H1 (cell line): ENCODE measurements at regions not wholly inside any gene's neighbourhood (a gene's known extent, or its start where the extent isn't known, plus 50 kb on each side); places are given as distances from the start of the nearest gene placed in this dataset.

Experiments
- CTCF ChIA-PET: fragments of 300-600 bp; sonication (Branson Sonifier 250); formaldehyde crosslinking; loops from one replicate; lab custom pipeline; 2021; ENCODE audit not compliant: partially characterized antibody; lab: Charles Lee
- POLR2A ChIA-PET: fragments of 300-600 bp; sonication (Branson Sonifier 250); formaldehyde crosslinking; loops from one replicate; lab custom pipeline; 2021; ENCODE audit warnings: inconsistent platforms; ENCODE audit not compliant: partially characterized antibody; lab: Charles Lee
- DNase-seq, 2 experiments: peaks; one replicate each; pipeline versions ENCODE4 v3.0.0 to v3.0.0-alpha.2; 2010 to 2022; ENCODE audit warnings: low spot score in 2 of 2, low read depth in 1 of 2, mixed read lengths in 1 of 2
- FAIRE-seq: peaks from 2 replicates; lab custom pipeline; 2011; peaks lifted over from hg19 to GRCh38; lab: Jason Lieb, UNC
- H2AFZ ChIP-seq: 2 replicates; pipeline ENCODE4 v1.8.1; 2012; ENCODE audit warnings: low read length, inconsistent platforms
- H2AK5ac ChIP-seq: 2 replicates; pipeline ENCODE4 v1.6.1; 2013; ENCODE audit warnings: low read depth, low read length
- H2BK120ac ChIP-seq: replicated peaks from 2 replicates; pipeline ENCODE3; 2013; ENCODE audit warnings: low read depth, low read length, inconsistent platforms
- H2BK12ac ChIP-seq: 2 replicates; pipeline ENCODE4 v1.6.1; 2013; ENCODE audit warnings: low read depth, low read length
- H2BK15ac ChIP-seq: 2 replicates; pipeline ENCODE4 v1.6.1; 2013; ENCODE audit warnings: low read length
- H2BK20ac ChIP-seq: 2 replicates; pipeline ENCODE4 v1.6.1; 2013; ENCODE audit warnings: low read length
- H2BK5ac ChIP-seq: 2 replicates; pipeline ENCODE4 v1.6.1; 2013; ENCODE audit warnings: low read depth, low read length
- H3K14ac ChIP-seq: 2 replicates; pipeline ENCODE4 v1.6.1; 2013; ENCODE audit warnings: inconsistent platforms; ENCODE audit not compliant: insufficient read length
- H3K18ac ChIP-seq: 2 replicates; pipeline ENCODE4 v1.6.1; 2013; ENCODE audit warnings: low read length; ENCODE audit errors: extremely low read depth
- H3K23ac ChIP-seq: 2 replicates; pipeline ENCODE4 v1.6.1; 2013; ENCODE audit warnings: inconsistent platforms; ENCODE audit not compliant: insufficient read length
- H3K23me2 ChIP-seq: 2 replicates; pipeline ENCODE4 v1.6.1; 2013; ENCODE audit warnings: low read depth, low read length
- H3K27ac ChIP-seq: 2 replicates; pipeline ENCODE4 v1.6.1; 2011; ENCODE audit warnings: low read depth, low read length, inconsistent platforms
- H3K27me3 ChIP-seq, 4 experiments: replicated peaks in 1 of 4; 1 replicate in 1 of 4; 2 replicates in 3 of 4; pipeline versions ENCODE4 v1.6.1 to v1.8.1; 2011 to 2013; ENCODE audit warnings: low read length in 3 of 4, mild to moderate bottlenecking in 3 of 4, inconsistent platforms in 2 of 4, mixed read lengths in 2 of 4, moderate library complexity in 1 of 4; ENCODE audit not compliant: control insufficient read depth in 3 of 4, insufficient read depth in 3 of 4; ENCODE audit errors: extremely low read depth in 1 of 4
- H3K36me3 ChIP-seq, 4 experiments: 2 replicates each; pipeline versions ENCODE4 v1.6.1 to v1.8.1; 2011 to 2013; ENCODE audit warnings: mild to moderate bottlenecking in 4 of 4, low read length in 3 of 4, moderate library complexity in 2 of 4, control low read depth in 1 of 4, inconsistent platforms in 1 of 4; ENCODE audit not compliant: insufficient read depth in 4 of 4, control insufficient read depth in 2 of 4
- H3K4ac ChIP-seq: replicated peaks from 2 replicates; pipeline ENCODE3; 2013; ENCODE audit warnings: low read length, low read depth, mixed read lengths, inconsistent platforms; ENCODE audit not compliant: insufficient read length
- H3K4me1 ChIP-seq, 4 experiments: replicated peaks in 1 of 4; 1 replicate in 1 of 4; 2 replicates in 3 of 4; pipeline versions ENCODE4 v1.6.1 to v1.8.1; 2011 to 2013; ENCODE audit warnings: low read length in 3 of 4, inconsistent platforms in 2 of 4, mixed read lengths in 1 of 4; ENCODE audit not compliant: insufficient read depth in 4 of 4, control insufficient read depth in 3 of 4
- H3K4me2 ChIP-seq, 2 experiments: 2 replicates each; pipeline versions ENCODE4 v1.6.1 to v1.8.1; 2011 to 2013; ENCODE audit warnings: low read depth in 2 of 2, low read length in 2 of 2, control low read depth in 1 of 2, inconsistent platforms in 1 of 2, mild to moderate bottlenecking in 1 of 2; ENCODE audit not compliant: insufficient read depth in 1 of 2
- H3K4me3 ChIP-seq, 4 experiments: fragments of 200-600, 300-600 bp in 1 of 4; sonication (generic), shearing (Covaris generic), sonication (Bioruptor Twin) in 1 of 4; 2 replicates each; pipeline versions ENCODE4 v1.5.1 to v1.8.1; 2011 to 2016; ENCODE audit warnings: low read length in 4 of 4, low read depth in 3 of 4, control low read depth in 2 of 4, inconsistent platforms in 2 of 4, mild to moderate bottlenecking in 2 of 4, mixed read lengths in 1 of 4, moderate library complexity in 1 of 4; ENCODE audit not compliant: insufficient read depth in 2 of 4; ENCODE audit errors: extremely low read depth in 1 of 4
- H3K56ac ChIP-seq: replicated peaks from 2 replicates; pipeline ENCODE3; 2013; ENCODE audit warnings: low read depth, mild to moderate bottlenecking, mixed read lengths, low read length, inconsistent platforms; ENCODE audit not compliant: insufficient read length
- H3K79me1 ChIP-seq: 2 replicates; pipeline ENCODE4 v1.6.1; 2013; ENCODE audit warnings: low read depth, low read length, control low read depth
- H3K79me2 ChIP-seq, 2 experiments: 2 replicates each; pipeline versions ENCODE4 v1.6.1 to v1.8.1; 2012 to 2013; ENCODE audit warnings: low read length in 2 of 2, mild to moderate bottlenecking in 2 of 2, inconsistent platforms in 1 of 2; ENCODE audit not compliant: insufficient read depth in 2 of 2, control insufficient read depth in 1 of 2
- H3K9ac ChIP-seq, 4 experiments: replicated peaks in 1 of 4; 1 replicate in 1 of 4; 2 replicates in 3 of 4; pipeline versions ENCODE4 v1.6.1 to v1.8.1; 2011 to 2013; ENCODE audit warnings: low read depth in 3 of 4, low read length in 3 of 4, control low read depth in 2 of 4, mild to moderate bottlenecking in 2 of 4, moderate library complexity in 2 of 4, inconsistent platforms in 1 of 4; ENCODE audit errors: extremely low read depth in 1 of 4
- H3K9me3 ChIP-seq, 2 experiments: 2 replicates each; pipeline versions ENCODE4 v1.6.1 to v1.8.1; 2012 to 2013; ENCODE audit warnings: mild to moderate bottlenecking in 2 of 2, moderate library complexity in 2 of 2, control low read depth in 1 of 2, inconsistent platforms in 1 of 2, low read depth in 1 of 2, low read length in 1 of 2, mixed read lengths in 1 of 2; ENCODE audit not compliant: insufficient read depth in 2 of 2
- H4K20me1 ChIP-seq, 2 experiments: replicated peaks in 1 of 2; 2 replicates each; pipeline versions ENCODE3 to v1.8.1; 2011 to 2013; ENCODE audit warnings: inconsistent platforms in 2 of 2, low read length in 2 of 2, mild to moderate bottlenecking in 1 of 2; ENCODE audit not compliant: insufficient read depth in 2 of 2, control insufficient read depth in 1 of 2
- H4K5ac ChIP-seq: 2 replicates; pipeline ENCODE4 v1.6.1; 2013; ENCODE audit warnings: low read length, low read depth, mixed read lengths, inconsistent platforms; ENCODE audit not compliant: insufficient read length
- H4K8ac ChIP-seq: 2 replicates; pipeline ENCODE4 v1.8.0; 2013; ENCODE audit warnings: mild to moderate bottlenecking, moderate library complexity, low read length, inconsistent platforms; ENCODE audit not compliant: insufficient read depth; ENCODE audit errors: extremely low read depth
- H4K91ac ChIP-seq: replicated peaks from 2 replicates; pipeline ENCODE3; 2013; ENCODE audit warnings: low read length, mixed read lengths, inconsistent platforms; ENCODE audit not compliant: insufficient read length
- CTBP2 ChIP-seq: IDR thresholded peaks from 2 replicates; pipeline ENCODE4 v1.7.0; 2011; ENCODE audit warnings: borderline replicate concordance, mild to moderate bottlenecking, moderate library complexity, mixed read lengths, low read length; ENCODE audit not compliant: insufficient read depth, insufficient read length
- E2F6 ChIP-seq: IDR thresholded peaks from 2 replicates; pipeline ENCODE4 v1.6.1; 2012; ENCODE audit warnings: inconsistent platforms
- GABPA ChIP-seq: IDR thresholded peaks from 2 replicates; pipeline ENCODE4 v1.6.1; 2011; ENCODE audit warnings: mild to moderate bottlenecking, low read length, moderate library complexity, borderline replicate concordance; ENCODE audit not compliant: insufficient read depth
- JUN ChIP-seq: IDR thresholded peaks from 2 replicates; pipeline ENCODE4 v1.6.1; 2011; ENCODE audit warnings: low read depth, mild to moderate bottlenecking, improper control_type of control experiment, low read length
- KDM1A ChIP-seq: fragments of 200-600, 300-600 bp; sonication (generic); IDR thresholded peaks from 2 replicates; pipeline ENCODE4 v1.7.1; 2016; ENCODE audit warnings: mild to moderate bottlenecking, low read length, borderline replicate concordance
- POLR2A ChIP-seq, 2 experiments: IDR thresholded peaks; 1 replicate in 1 of 2; 2 replicates in 1 of 2; pipeline ENCODE4 v1.6.1; 2011; ENCODE audit warnings: low read depth in 2 of 2, low read length in 2 of 2, mild to moderate bottlenecking in 2 of 2; ENCODE audit errors: control extremely low read depth in 1 of 2
- RAD21 ChIP-seq, 2 experiments: IDR thresholded peaks in 1 of 2; conservative IDR thresholded peaks in 1 of 2; 2 replicates each; pipeline ENCODE4 v1.6.1; 2011; ENCODE audit warnings: low read depth in 2 of 2, low read length in 2 of 2, improper control_type of control experiment in 1 of 2, inconsistent platforms in 1 of 2, mild to moderate bottlenecking in 1 of 2, moderate library complexity in 1 of 2
- RBBP5 ChIP-seq: IDR thresholded peaks from 2 replicates; pipeline ENCODE4 v1.7.1; 2012; ENCODE audit warnings: low read depth, mild to moderate bottlenecking, inconsistent platforms, low read length, moderate library complexity, borderline replicate concordance
- RFX5 ChIP-seq: IDR thresholded peaks from 2 replicates; pipeline ENCODE4 v1.6.1; 2011; ENCODE audit warnings: low read depth, low read length, improper control_type of control experiment, borderline replicate concordance
- RXRA ChIP-seq: IDR thresholded peaks from 2 replicates; pipeline ENCODE4 v1.6.1; 2011; ENCODE audit warnings: low read depth, mild to moderate bottlenecking, low read length, moderate library complexity; ENCODE audit not compliant: insufficient read depth
- SIN3A ChIP-seq, 2 experiments: IDR thresholded peaks in 1 of 2; conservative IDR thresholded peaks in 1 of 2; 2 replicates each; pipeline ENCODE4 v1.6.1; 2011 to 2012; ENCODE audit warnings: low read length in 2 of 2, improper control_type of control experiment in 1 of 2, low read depth in 1 of 2, mild to moderate bottlenecking in 1 of 2
- SUZ12 ChIP-seq: fragments of 200-600 bp; sonication (generic); IDR thresholded peaks from 2 replicates; pipeline ENCODE4 v1.6.1; 2012; ENCODE audit warnings: mild to moderate bottlenecking, inconsistent platforms, low read length, moderate library complexity, mixed read lengths
- YY1 ChIP-seq: IDR thresholded peaks from 2 replicates; pipeline ENCODE4 v1.6.1; 2011; ENCODE audit warnings: low read depth, mild to moderate bottlenecking, low read length
- WGBS, 2 experiments: shearing (Covaris generic) in 1 of 2; methylation state at CpG; one replicate each; pipeline versions ENCODE4 v1.1.6 to v1.1.7; 2013 to 2015; ENCODE audit warnings: low lambda C conversion rate in 2 of 2, mixed read lengths in 2 of 2, inconsistent platforms in 1 of 2, low coverage in 1 of 2, missing lambda C conversion rate in 1 of 2; ENCODE audit not compliant: insufficient replicate concordance in 2 of 2, insufficient coverage in 1 of 2, insufficient read length in 1 of 2; ENCODE audit errors: extremely low coverage in 1 of 2, missing lambda C conversion rate in 1 of 2; 5-methylcytosine and 5-hydroxymethylcytosine counted together
- TF ChIP-seq, protein P1 (sequence below): IDR thresholded peaks from 2 replicates; pipeline ENCODE4 v1.6.1; 2012; ENCODE audit warnings: inconsistent platforms

GRCh38 chr12:58596381-58596780, 323.9 kb downstream of the LRIG3 start:
- Histone ChIP-seq H3K79me2 (no peaks in the 10 kb centered on the region), H4K8ac (no peak overlapping the region), H4K5ac (no peak overlapping the region), H3K23ac (no peak overlapping the region), H3K4me2 (no peak overlapping the region), H2BK20ac (no peak overlapping the region), H3K23me2 (no peaks in the 10 kb centered on the region), H3K4ac (no peak overlapping the region), H3K56ac (no peak overlapping the region), H3K4me3 (no peak overlapping the region), H2AFZ (no peak overlapping the region), H3K36me3 (no peaks in the 10 kb centered on the region), H3K14ac (no peak overlapping the region), H3K79me1 (no peaks in the 10 kb centered on the region), H2BK15ac (no peak overlapping the region), H2BK120ac (no peak overlapping the region), H3K9me3 (no peaks in the 10 kb centered on the region), H3K27ac (no peak overlapping the region), H2BK5ac (no peak overlapping the region), H4K91ac (no peak overlapping the region), H3K18ac (no peak overlapping the region), H2BK12ac (no peak overlapping the region), H2AK5ac (no peak overlapping the region), H3K4me1 (no peaks in the 10 kb centered on the region), H3K9ac (no peak overlapping the region), H3K27me3 (no peaks in the 10 kb centered on the region), H4K20me1 (no peaks in the 10 kb centered on the region)
- POLR2A ChIA-PET: no interaction called here
- FAIRE-seq (no peak), DNase-seq (no peak)
- whole genome bisulfite sequencing, 2 experiments: 76% methylated on average over 5 of the region's 5 CpGs; no CpG with 5 or more reads in 1 of the 2 experiments
- CTCF ChIA-PET: no interaction called here
- no peak for TF ChIP-seq SIN3A (conservative IDR thresholded peaks at IDR 0.05 in 1 of 2, IDR thresholded peaks at IDR 0.05 in 1 of 2; ENCODE audit: low read depth in 1 of 2, low read length in 2 of 2)
- no peak for TF ChIP-seq GABPA
- no peak for TF ChIP-seq YY1
- TF ChIP-seq RFX5: no peak
- TF ChIP-seq CTBP2: no peak
- TF ChIP-seq E2F6: no peak
- TF ChIP-seq POLR2A (IDR thresholded peaks at IDR 0.05; ENCODE audit: control extremely low read depth in 1 of 2, low read depth in 2 of 2, low read length in 2 of 2): no peak
- TF ChIP-seq JUN: no peak
- no peak for TF ChIP-seq RBBP5
- no peak for TF ChIP-seq RXRA
- TF ChIP-seq, protein P1, sequence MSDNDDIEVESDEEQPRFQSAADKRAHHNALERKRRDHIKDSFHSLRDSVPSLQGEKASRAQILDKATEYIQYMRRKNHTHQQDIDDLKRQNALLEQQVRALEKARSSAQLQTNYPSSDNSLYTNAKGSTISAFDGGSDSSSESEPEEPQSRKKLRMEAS: no peak
- TF ChIP-seq SUZ12: no peak
- no peak for TF ChIP-seq KDM1A
- TF ChIP-seq RAD21 (IDR thresholded peaks at IDR 0.05 in 1 of 2, conservative IDR thresholded peaks at IDR 0.05 in 1 of 2; ENCODE audit: low read depth in 2 of 2, low read length in 2 of 2): no peak
